ENCODE measurements at regions not wholly inside any gene's neighbourhood (a gene's known extent, or its start where the extent isn't known, plus 50 kb on each side); places are given as distances from the start of the nearest gene placed in this dataset.
"Not testable (repeated sequence)": the region's sequence is repeated elsewhere in the genome, so short reads cannot be mapped to it uniquely, and the experiment has no call there.

DNA sequence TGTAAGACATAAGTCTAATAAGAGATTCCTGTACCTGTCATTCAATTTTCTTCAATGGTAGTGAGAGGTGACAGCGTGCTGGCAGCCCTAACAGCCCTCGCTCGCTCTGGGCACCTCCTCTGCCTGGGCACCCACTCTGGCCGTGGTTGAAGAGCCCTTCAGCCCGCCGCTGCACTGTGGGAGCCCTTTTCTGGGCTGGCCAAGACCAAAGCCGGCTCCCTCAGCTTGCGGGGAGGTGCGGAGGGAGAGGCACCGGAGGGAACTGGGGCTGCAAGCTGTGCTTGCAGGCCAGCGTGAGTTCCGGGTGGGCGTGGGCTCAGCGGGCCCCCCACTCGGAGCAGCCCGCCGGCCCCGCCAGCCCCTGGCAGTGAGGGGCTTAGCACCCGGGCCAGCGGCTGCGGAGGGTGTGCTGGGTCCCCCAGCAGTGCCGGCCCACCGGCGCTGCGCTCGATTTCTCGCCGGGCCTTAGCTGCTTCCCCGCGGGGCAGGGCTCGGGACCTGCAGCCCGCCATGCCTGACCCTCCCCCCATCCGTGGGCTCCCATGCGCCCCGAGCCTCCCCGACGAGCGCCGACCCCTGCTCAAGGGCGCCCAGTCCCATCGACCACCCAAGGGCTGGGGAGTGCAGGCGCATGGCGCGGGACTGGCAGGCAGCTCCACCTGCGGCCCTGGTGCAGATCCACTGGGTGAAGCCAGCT, 816.6 kb upstream of the TENM4 start:
- DNase-seq (ENCODE audit: low spot score) = not testable (repeated sequence)

DNA sequence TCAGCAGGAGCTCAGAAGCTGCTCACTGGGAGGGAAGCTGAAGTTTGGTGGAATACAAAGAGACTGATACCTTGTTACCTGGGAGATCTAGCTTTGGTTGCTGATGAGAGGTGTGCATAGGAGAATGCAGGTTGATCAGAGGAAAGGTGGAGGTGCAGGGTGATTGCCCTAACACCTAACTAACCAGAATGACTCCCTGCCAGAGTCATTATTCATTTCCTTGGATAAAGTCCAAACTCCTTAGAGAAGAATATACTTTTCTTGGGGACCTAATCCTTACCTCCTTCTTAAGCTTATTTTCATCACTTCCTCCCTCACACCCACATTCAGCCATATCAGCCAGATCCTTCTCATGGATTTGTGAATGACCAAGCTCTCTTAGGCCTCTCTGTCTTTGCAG, 814.2 kb upstream of the TENM4 start:
- no peak for DNase-seq (ENCODE audit: low spot score)

- DNase-seq (ENCODE audit: low spot score) = no peak
Observed at GRCh38 chr11:80241766-80242165, 800.9 kb upstream of the TENM4 start.

DNA sequence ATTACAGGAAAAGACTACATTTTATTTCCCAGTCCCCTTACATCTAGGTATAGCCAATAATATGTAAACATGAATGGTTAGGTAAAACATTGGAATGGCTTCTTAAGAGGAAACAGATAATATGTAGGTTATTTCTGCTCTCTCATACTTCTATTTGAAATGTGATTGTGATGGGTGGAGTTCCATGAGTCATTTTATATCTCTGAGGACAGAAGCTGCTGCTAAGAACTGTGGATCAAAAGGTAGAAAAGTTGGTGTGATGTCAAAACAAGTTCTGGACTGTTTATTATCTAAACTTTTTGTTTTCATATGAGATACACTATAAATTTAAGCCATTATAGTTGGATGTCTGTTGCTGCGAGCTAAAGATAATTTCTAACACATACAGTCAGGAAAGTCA, 799.4 kb upstream of the TENM4 start:
- no peak for DNase-seq (ENCODE audit: low spot score)

GRCh38 chr11:80239217-80239616, 798.4 kb upstream of the TENM4 start:
- DNase-seq (ENCODE audit: low spot score) = no peak

GRCh38 chr11:80227915-80228314, 787.1 kb upstream of the TENM4 start:
- DNase-seq (ENCODE audit: low spot score) = no peak

DNA sequence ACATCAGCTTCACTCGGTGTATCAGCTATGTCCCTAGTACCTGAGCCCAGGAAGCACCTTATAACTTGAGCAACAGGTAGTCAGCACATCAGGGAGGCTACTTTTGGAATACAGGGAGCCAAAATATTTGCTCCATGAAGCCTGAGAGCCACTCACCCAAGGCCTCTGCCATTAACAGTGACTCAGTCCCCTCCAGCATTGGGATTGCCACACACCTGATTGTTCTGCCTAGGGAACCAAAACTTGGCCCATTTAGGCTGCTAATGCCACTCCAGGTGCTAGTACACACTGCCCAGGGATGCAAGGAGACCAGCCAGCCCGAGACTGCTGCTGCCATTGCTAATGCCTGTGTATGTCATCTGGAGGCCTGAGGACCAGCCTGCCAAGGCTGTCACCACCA, 773.6 kb upstream of the TENM4 start:
- DNase-seq (ENCODE audit: low spot score) = no peak

GRCh38 chr11:80211673-80212072, 770.8 kb upstream of the TENM4 start:
- no peak for DNase-seq (ENCODE audit: low spot score)

DNA sequence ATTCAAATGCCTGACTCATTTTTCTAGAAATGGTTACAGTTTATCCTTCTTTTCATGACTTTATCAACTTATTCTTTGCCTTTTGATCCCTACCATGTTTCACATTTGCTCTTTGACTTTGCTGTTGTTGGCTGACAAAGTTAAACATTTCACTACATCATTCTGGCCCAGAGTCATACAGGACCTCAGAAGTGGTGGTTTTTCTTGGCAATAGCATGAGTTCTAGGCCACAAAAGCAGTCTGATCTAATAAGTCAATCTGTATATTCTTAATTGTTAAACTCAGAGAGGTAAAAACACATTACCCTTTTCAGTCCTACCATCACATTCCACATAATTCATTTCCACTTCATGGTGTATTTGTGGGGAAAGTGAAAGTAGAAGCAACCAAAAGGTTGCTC, 763.2 kb upstream of the TENM4 start:
- DNase-seq (ENCODE audit: low spot score) = no peak

- DNase-seq (ENCODE audit: low spot score) = no peak
Observed at GRCh38 chr11:80196932-80197554, 756.2 kb upstream of the TENM4 start.

DNA sequence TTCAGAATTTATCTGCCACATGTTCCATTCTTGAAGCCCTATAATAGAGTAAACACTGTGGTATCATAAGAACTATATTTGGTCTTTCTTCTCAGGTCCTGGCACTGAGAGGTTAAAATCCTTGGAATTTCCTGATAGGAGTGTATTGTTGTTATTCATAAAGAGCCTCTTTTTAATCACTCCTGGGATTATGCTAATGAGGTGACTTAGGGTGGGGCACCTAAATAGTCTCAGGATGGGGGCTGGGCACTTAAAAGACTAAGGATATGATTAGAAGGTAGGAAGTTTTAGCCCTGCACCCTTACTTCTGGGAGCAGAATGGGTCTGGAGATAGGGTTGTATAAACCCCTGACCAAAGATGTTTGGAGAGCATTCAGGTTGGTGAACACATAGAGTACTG, 755.2 kb upstream of the TENM4 start:
- DNase-seq (ENCODE audit: low spot score) = no peak

DNA sequence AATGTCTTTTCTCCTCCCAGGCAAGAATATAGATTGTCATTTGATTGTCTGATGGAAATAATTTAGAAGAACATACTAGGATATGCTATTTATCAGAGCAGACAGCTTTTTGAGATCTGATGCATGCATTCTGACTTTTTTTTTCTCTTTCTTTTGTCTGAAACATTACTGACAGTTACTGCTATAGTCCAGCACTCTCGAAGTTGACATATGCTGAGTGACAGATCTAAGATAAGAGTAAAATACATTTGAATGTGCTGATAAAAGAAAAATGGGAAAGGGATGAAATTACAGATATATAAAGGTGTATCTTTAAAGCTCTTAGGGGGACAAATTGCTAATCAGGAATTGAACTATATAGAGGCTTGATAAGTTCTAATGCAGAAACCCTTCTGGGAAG, 753.8 kb upstream of the TENM4 start:
- DNase-seq (ENCODE audit: low spot score) = no peak

DNA sequence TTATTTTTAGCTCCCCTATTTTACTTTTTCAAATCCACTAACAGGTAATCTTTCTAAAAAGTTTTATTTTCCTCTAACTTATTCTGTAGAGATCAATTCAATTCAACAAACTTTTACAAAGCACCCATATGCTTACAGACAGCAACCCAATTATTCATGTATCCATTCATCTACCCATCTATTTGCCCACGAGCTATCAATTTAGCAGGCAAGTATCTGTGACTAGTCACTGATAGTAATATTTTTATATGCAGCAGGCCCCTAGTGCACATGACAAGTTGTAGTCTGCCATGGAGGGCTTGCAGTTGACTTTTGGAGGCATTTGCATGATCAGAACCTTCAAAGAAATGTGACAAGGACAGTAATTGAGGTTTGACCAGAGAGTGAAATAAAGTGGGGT, 753.2 kb upstream of the TENM4 start:
- no peak for DNase-seq (ENCODE audit: low spot score)

- no peak for DNase-seq (ENCODE audit: low spot score)
Observed at GRCh38 chr11:80188076-80188627, 747.3 kb upstream of the TENM4 start.

DNA sequence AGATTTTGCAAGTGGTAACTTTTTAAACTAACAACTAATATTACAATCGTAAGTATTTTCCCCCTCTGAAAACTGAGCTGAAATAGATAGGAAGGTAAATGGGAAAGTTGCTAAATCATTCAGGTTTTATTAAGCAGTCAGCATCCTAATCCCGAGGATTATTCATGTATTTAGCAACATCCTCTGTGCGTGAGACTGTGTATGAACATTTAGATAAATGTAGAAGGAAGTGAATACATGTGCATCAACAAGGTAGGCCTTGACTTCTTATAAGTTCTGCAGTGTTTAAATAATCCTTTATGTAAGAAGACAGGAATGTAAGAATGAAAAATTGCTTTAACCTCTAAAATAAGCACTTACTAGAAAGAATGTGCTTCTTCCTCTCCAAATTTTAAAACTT, 745.9 kb upstream of the TENM4 start:
- DNase-seq (ENCODE audit: low spot score) = no peak

- DNase-seq (ENCODE audit: low spot score) = no peak
Observed at GRCh38 chr11:80182901-80183300, 742.1 kb upstream of the TENM4 start.

GRCh38 chr11:80173371-80174136, 732.7 kb upstream of the TENM4 start:
- no peak for DNase-seq (ENCODE audit: low spot score)

DNA sequence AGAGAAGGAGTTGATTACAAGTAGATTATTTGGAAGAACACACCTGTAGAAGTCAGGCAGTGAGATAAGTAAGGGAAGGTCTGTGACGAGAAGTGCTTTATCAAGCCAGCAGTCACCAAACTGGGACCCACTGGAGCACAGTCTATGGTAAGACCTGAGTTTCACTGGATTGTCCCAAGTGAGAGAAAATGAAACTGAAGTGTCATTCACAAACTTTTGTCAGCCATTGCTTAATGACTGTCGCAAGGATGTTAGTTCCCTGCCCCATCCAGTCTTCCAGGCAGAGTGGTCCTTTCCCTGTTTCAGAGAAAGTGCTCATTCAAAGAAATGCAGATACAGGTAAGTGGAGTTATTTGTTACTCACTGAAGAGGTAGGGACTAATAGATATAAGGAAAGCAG, 728.0 kb upstream of the TENM4 start:
- no peak for DNase-seq (ENCODE audit: low spot score)

DNA sequence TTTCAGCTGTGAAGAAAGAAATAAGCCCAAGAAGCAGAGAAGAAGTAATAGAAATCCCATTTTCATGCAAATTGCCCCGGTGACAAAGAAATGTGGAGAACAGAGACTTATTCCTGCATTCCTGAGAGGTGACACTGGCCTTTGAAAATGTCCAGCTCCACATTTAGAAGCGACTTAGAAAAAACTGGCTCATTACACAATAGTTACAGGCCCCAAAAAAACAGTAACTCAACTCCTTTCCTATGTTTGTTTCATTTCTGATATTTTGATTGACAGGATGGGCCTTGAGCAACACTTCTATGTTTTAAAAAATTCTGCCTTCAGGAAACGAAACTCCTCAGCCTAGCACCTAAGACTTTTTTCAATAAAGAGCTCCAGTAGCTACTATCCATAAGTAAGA, 726.9 kb upstream of the TENM4 start:
- DNase-seq (ENCODE audit: low spot score) = no peak

DNA sequence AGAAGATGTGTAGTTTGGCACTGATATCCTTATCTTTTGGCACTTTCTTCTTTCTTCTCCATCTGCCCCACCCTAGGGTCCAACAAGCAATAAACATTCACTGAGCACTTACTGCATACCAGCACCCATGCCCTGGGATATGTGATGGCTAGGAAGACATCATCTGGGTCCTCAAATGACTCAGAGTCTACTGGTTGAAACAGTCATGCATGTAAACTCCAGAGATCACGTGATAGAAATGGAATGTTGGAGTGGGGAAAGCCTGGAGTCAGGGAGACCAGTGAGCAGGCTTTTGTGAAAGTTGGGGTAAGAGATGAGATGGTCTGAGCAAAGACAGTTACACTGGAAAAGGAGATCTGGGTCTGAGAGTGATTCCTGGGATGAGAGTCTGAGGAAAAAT, 724.9 kb upstream of the TENM4 start:
- no peak for DNase-seq (ENCODE audit: low spot score)

DNA sequence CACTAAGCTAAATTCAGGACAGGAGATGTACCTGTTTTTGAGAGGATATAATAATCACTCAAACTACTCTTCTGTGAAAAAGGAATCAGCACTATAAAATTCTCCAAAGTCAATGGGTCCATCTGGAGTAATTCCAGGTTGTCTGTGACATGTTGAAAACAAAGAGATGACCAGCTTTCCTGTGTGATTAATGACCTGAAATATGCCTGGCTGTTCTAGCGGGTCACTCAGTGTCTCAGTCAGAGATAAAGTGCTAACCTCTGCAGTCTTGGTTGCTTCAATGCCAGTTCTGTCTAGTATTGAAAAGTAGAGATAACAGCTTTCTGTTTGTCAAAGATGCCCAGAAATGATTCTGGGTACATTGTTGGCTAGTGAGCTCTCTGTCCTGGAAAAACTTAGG, 722.6 kb upstream of the TENM4 start:
- DNase-seq (ENCODE audit: low spot score) = no peak

- DNase-seq (ENCODE audit: low spot score) = no peak
Observed at GRCh38 chr11:80163011-80163410, 722.2 kb upstream of the TENM4 start.

GRCh38 chr11:80162387-80162786, 721.6 kb upstream of the TENM4 start:
- no peak for DNase-seq (ENCODE audit: low spot score)

Data from germinal center (tissue), 1 donor.